ENCODE measurements at regions not wholly inside any gene's neighbourhood (a gene's known extent, or its start where the extent isn't known, plus 50 kb on each side); places are given as distances from the start of the nearest gene placed in this dataset. TPM values are rescaled to one million over a fixed set of nuclear protein-coding genes. Genes with fewer than 3 reads are reported as not detected.

DNA sequence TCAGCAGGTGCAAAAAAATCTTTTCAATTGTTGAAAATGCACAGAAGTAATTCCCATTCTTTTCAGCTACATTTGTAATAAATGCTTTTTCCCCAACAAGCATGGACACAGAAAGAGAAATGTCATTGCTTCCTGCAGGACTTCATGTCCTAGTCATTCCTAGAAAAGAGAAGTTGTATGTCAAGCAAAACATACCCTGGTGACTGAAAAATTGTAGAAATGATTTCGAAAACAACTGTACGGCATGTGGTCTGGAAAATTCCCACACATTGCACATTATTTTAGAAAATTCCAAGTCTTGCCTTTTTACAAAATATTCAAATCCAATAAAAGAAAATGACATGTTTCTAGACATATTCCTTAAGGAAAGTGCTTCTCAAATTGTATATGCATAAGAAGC is 50.4 kb upstream of the ALCAM start:
- Histone ChIP-seq H3K14ac (ENCODE audit: insufficient read depth, low read length) (no peak overlapping the region), H2BK15ac (ENCODE audit: low read depth, low read length) (no peak overlapping the region), H3K79me1 (ENCODE audit: insufficient read depth, low read depth, low read length, poor library complexity, severe bottlenecking) (no peaks in the 10 kb centered on the region), H3K56ac (ENCODE audit: insufficient read length, low read depth, low read length) (no peak overlapping the region), H3K9ac (ENCODE audit: extremely low read depth, insufficient read length, low read length) (no peak overlapping the region), H2BK120ac (ENCODE audit: low read depth, low read length, poor library complexity, severe bottlenecking) (no peak overlapping the region), H3K4me1 (ENCODE audit: insufficient read depth, low read length) (no peaks in the 10 kb centered on the region), H3K23me2 (ENCODE audit: insufficient read length, low read depth, low read length, poor library complexity, severe bottlenecking) (no peaks in the 10 kb centered on the region), H2BK20ac (ENCODE audit: low read depth, low read length, poor library complexity, severe bottlenecking) (no peak overlapping the region), H3K18ac (ENCODE audit: insufficient read length, low read depth, low read length) (no peak overlapping the region), H3K9me3 (ENCODE audit: control insufficient read depth, low read depth, low read length) (no peaks in the 10 kb centered on the region), H3T11ph (ENCODE audit: low read length) (no peak overlapping the region), H3K4me2 (ENCODE audit: insufficient read depth, insufficient read length, low read length) (no peak overlapping the region), H2AK5ac (ENCODE audit: insufficient read length, low read length) (no peak overlapping the region), H3K27me3 (ENCODE audit: insufficient read depth, low read length) (no peaks in the 10 kb centered on the region), H4K91ac (ENCODE audit: insufficient read length, low read depth, low read length) (no peak overlapping the region), H3K23ac (ENCODE audit: insufficient read length, low read depth, low read length) (no peak overlapping the region), H4K5ac (ENCODE audit: insufficient read length, low read depth, low read length) (no peak overlapping the region), H3K79me2 (ENCODE audit: insufficient read depth, low read length) (no peaks in the 10 kb centered on the region), H4K8ac (replicated peaks; ENCODE audit: insufficient read length, low read depth, low read length) (no peak overlapping the region), H3K4ac (ENCODE audit: low read depth, low read length) (no peak overlapping the region), H2BK12ac (ENCODE audit: insufficient read length, low read depth, low read length) (no peak overlapping the region), H2BK5ac (ENCODE audit: insufficient read length, low read length) (no peak overlapping the region), H3K27ac (ENCODE audit: insufficient read length, low read depth, low read length) (no peak overlapping the region), H4K20me1 (ENCODE audit: control insufficient read depth, insufficient read depth, insufficient read length) (no peaks in the 10 kb centered on the region), H2AFZ (ENCODE audit: low read length) (no peak overlapping the region)
- H3K4me3 Mint-ChIP-seq: no peak overlapping the region
- H3K27ac Mint-ChIP-seq: no peak overlapping the region
- DNase-seq: no peak
- no peaks in the 10 kb centered on the region for H3K4me1 Mint-ChIP-seq
- TF ChIP-seq, protein P1, sequence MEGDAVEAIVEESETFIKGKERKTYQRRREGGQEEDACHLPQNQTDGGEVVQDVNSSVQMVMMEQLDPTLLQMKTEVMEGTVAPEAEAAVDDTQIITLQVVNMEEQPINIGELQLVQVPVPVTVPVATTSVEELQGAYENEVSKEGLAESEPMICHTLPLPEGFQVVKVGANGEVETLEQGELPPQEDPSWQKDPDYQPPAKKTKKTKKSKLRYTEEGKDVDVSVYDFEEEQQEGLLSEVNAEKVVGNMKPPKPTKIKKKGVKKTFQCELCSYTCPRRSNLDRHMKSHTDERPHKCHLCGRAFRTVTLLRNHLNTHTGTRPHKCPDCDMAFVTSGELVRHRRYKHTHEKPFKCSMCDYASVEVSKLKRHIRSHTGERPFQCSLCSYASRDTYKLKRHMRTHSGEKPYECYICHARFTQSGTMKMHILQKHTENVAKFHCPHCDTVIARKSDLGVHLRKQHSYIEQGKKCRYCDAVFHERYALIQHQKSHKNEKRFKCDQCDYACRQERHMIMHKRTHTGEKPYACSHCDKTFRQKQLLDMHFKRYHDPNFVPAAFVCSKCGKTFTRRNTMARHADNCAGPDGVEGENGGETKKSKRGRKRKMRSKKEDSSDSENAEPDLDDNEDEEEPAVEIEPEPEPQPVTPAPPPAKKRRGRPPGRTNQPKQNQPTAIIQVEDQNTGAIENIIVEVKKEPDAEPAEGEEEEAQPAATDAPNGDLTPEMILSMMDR (conservative IDR thresholded peaks at IDR 0.05): no peak
- H3K36me3 Mint-ChIP-seq (ENCODE audit: insufficient read depth in 1 of 3, low read depth in 3 of 3): peaks cover 0 to 3% (median 0%) of the 10 kb centered on the region in 3 experiments; a peak in 1 of 7 replicates
- peaks cover 4 to 5% of the 10 kb centered on the region in 2 experiments; a peak in 3 of 5 replicates for H3K9me3 Mint-ChIP-seq
- no CpG with 5 or more reads among the region's 2 CpGs for WGBS (ENCODE audit: extremely low coverage, insufficient read length, low lambda C conversion rate)
- H3K27me3 Mint-ChIP-seq (ENCODE audit: low read depth): no peaks in the 10 kb centered on the region

Small RNA genes lying in the stretch of these regions (microRNA-seq; reads per million reads assigned to microRNA genes)
- gene MIR548AB (ENCODE audit: borderline microRNAs expressed): not detected
